CD4-positive, alpha-beta T cell (primary cell): ENCODE measurements at regions not wholly inside any gene's neighbourhood (a gene's known extent, or its start where the extent isn't known, plus 50 kb on each side); places are given as distances from the start of the nearest gene placed in this dataset.

ENCODE experiments used
- ATAC-seq: fragments of 200-7000 bp; cut with Tn5 transposase; one replicate; pipeline ENCODE4 v1.10.0; 2022; ENCODE audit warnings: mild to moderate bottlenecking; ENCODE audit not compliant: poor library complexity
- CTCF ChIA-PET: fragments of 350-600 bp; sonication (Branson Sonifier 250); formaldehyde crosslinking; loops from one replicate; lab custom pipeline; 2021; ENCODE audit warnings: antibody characterized with exemption, inconsistent platforms; lab: Charles Lee
- POLR2A ChIA-PET: fragments of 350-600 bp; sonication (Branson Sonifier 250); formaldehyde crosslinking; loops from one replicate; lab custom pipeline; 2021; ENCODE audit warnings: antibody characterized with exemption, inconsistent platforms; lab: Charles Lee
- DNase-seq, 14 experiments: peaks; one replicate each; pipeline ENCODE4 v3.0.0-alpha.2; 2013 to 2020; ENCODE audit warnings: mixed read lengths in 2 of 14
- H3K27ac ChIP-seq, 2 donors: one replicate each; pipeline versions ENCODE4 v1.5.1 to v1.7.0; 2013; ENCODE audit warnings: low read length in 2 of 2, low read depth in 1 of 2, mild to moderate bottlenecking in 1 of 2
- H3K27me3 ChIP-seq, 2 experiments: 1 replicate in 1 of 2; 2 replicates in 1 of 2; pipeline versions ENCODE4 v1.6.1 to v1.7.0; 2013; ENCODE audit warnings: low read length in 2 of 2, control low read depth in 1 of 2, mild to moderate bottlenecking in 1 of 2, moderate library complexity in 1 of 2; ENCODE audit not compliant: insufficient read depth in 2 of 2, control insufficient read depth in 1 of 2
- H3K36me3 ChIP-seq: one replicate; pipeline ENCODE4 v1.6.1; 2013; ENCODE audit warnings: low read length, control low read depth; ENCODE audit not compliant: insufficient read depth
- H3K4me1 ChIP-seq: one replicate; pipeline ENCODE4 v1.6.1; 2013; ENCODE audit warnings: low read length, control low read depth; ENCODE audit not compliant: insufficient read depth
- H3K4me3 ChIP-seq: one replicate; pipeline ENCODE4 v1.5.1; 2013; ENCODE audit warnings: mild to moderate bottlenecking, low read length, moderate library complexity
- H3K9me3 ChIP-seq, 2 experiments: 1 replicate in 1 of 2; 2 replicates in 1 of 2; pipeline versions ENCODE4 v1.6.1 to v1.7.0; 2013; ENCODE audit warnings: low read length in 2 of 2, mild to moderate bottlenecking in 2 of 2, control low read depth in 1 of 2, moderate library complexity in 1 of 2; ENCODE audit not compliant: control insufficient read depth in 1 of 2, insufficient read depth in 1 of 2
- H3K27ac Mint-ChIP-seq: one replicate; pipeline ENCODE4 v1.8.0; 2020; ENCODE audit warnings: mixed read lengths
- H3K27me3 Mint-ChIP-seq: one replicate; pipeline ENCODE4 v1.8.0; 2021; ENCODE audit warnings: mixed read lengths
- H3K36me3 Mint-ChIP-seq: one replicate; pipeline ENCODE4 v1.8.0; 2021; ENCODE audit warnings: low read depth, mixed read lengths
- H3K4me1 Mint-ChIP-seq: one replicate; pipeline ENCODE4 v1.8.0; 2021; ENCODE audit warnings: low read depth, mixed read lengths
- H3K4me3 Mint-ChIP-seq: one replicate; pipeline ENCODE4 v1.8.0; 2020; ENCODE audit warnings: mild to moderate bottlenecking, mixed read lengths
- H3K9me3 Mint-ChIP-seq: one replicate; pipeline ENCODE4 v1.8.0; 2020; ENCODE audit warnings: mixed read lengths
- intact Hi-C, 2 experiments: fragments of 100-400 bp; cut with DNase I in 1 of 2; cut with micrococcal nuclease in 1 of 2; formaldehyde crosslinking; loops; one replicate each; pipeline versions ENCODE4 v1.15.1 to v1.9.0; 2023 to 2025; cut with DNase I, micrococcal nuclease
- TF ChIP-seq, protein P1 (sequence below): fragments of 200-600 bp; IDR thresholded peaks from one replicate; pipeline ENCODE4 v1.8.0; 2022; ENCODE audit warnings: antibody characterized with exemption, mild to moderate bottlenecking

DNA sequence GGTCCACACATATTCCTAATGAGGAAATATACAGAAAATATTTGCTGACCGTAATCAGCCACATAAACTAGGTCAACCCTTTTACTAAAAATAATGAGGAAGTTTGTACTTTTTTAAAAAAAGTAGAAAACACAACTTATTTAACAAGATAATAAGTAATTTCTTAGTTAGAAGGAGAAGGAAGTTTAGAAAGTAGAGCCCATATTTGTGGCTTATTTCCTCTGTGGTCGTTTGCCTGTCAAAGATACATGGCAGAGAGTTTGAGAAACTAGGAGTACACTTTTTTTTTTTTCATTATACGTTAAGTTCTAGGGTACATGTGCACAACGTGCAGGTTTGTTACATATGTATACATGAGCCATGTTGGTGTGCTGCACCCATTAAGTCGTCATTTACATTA lies 1205.2 kb upstream of the MIR17HG start:
- intact Hi-C loops, result no loop called here
- Mint-ChIP-seq H3K36me3 (no peaks in the 10 kb centered on the region), H3K27me3 (no peaks in the 10 kb centered on the region), H3K9me3 (no peaks in the 10 kb centered on the region), H3K4me1 (no peaks in the 10 kb centered on the region), H3K27ac (no peak overlapping the region), H3K4me3 (no peak overlapping the region)
- Histone ChIP-seq H3K36me3 (no peaks in the 10 kb centered on the region), H3K4me3 (no peak overlapping the region), H3K4me1 (no peaks in the 10 kb centered on the region), H3K27me3 (no peaks in the 10 kb centered on the region), H3K9me3 (peaks cover 0 to 4% of the 10 kb centered on the region in 2 experiments), H3K27ac (no peak overlapping the region)
- ChIA-PET CTCF (no interaction called here), POLR2A (no interaction called here)
- no peak for ATAC-seq
- no peak for DNase-seq
- TF ChIP-seq, protein P1, sequence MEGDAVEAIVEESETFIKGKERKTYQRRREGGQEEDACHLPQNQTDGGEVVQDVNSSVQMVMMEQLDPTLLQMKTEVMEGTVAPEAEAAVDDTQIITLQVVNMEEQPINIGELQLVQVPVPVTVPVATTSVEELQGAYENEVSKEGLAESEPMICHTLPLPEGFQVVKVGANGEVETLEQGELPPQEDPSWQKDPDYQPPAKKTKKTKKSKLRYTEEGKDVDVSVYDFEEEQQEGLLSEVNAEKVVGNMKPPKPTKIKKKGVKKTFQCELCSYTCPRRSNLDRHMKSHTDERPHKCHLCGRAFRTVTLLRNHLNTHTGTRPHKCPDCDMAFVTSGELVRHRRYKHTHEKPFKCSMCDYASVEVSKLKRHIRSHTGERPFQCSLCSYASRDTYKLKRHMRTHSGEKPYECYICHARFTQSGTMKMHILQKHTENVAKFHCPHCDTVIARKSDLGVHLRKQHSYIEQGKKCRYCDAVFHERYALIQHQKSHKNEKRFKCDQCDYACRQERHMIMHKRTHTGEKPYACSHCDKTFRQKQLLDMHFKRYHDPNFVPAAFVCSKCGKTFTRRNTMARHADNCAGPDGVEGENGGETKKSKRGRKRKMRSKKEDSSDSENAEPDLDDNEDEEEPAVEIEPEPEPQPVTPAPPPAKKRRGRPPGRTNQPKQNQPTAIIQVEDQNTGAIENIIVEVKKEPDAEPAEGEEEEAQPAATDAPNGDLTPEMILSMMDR, result no peak

DNA sequence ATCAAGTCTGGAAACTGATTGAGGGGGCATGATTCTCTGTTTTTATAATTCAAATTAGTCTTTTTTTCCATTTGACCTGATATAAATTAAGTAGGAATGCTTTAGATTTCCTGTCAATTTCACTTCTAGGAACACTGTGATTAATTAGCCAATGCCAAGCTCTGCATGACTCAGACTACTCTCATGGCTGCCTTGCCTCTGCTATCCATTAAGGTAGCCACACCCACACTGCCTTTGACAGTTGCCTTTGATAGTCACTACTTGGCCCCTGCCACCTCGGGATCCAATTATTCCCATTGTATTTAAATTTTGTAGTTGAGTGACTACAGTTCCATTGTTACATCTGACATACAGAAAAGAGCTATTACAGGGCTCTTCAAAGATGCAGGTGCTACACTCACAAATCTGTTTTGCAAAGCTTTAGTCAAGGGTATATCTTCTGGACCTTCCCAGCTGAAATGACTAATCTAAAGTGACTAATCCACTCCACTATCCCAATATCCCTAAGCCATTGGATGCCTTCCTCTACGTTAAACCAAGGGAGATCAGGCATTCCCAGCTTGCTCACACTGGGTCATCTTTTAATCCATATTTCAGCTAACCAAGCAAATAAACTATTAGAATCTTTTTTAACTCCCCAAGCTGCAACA lies 1193.1 kb upstream of the MIR17HG start:
- Mint-ChIP-seq H3K4me1 (no peaks in the 10 kb centered on the region), H3K9me3 (peaks cover 13% of the 10 kb centered on the region), H3K4me3 (no peak overlapping the region), H3K36me3 (no peaks in the 10 kb centered on the region), H3K27ac (no peak overlapping the region), H3K27me3 (no peaks in the 10 kb centered on the region)
- TF ChIP-seq, protein P1, result no peak
- ATAC-seq (no peak), DNase-seq (no peak)
- Histone ChIP-seq H3K27me3 (no peaks in the 10 kb centered on the region), H3K4me3 (no peak overlapping the region), H3K27ac (no peak overlapping the region), H3K9me3 (peaks cover 0 to 6% of the 10 kb centered on the region in 2 experiments), H3K36me3 (no peaks in the 10 kb centered on the region), H3K4me1 (no peaks in the 10 kb centered on the region)
- intact Hi-C loops, result no loop called here
- POLR2A ChIA-PET, result no interaction called here
- CTCF ChIA-PET, result no interaction called here

DNA sequence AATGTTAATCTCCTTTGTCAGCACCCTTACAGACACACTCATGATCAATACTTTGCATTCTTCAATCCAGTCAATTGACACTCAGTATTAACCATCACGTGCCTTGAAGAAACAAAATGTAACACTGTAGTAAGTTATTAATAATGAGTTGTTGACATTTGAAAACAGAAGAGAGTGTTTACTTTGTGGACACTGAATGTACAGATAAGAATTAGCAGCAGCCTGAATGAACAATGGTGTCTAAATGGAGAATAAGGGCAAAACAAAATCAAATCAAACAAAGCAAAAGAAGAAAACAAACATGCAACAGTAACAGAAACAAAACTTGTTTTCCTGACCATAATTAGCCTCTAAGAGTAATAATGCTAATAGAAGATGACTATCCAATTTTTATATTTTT lies 1191.1 kb upstream of the MIR17HG start:
- Histone ChIP-seq H3K4me1 (no peaks in the 10 kb centered on the region), H3K4me3 (no peak overlapping the region), H3K27me3 (no peaks in the 10 kb centered on the region), H3K9me3 (peaks cover 0 to 6% of the 10 kb centered on the region in 2 experiments), H3K36me3 (no peaks in the 10 kb centered on the region), H3K27ac (no peak overlapping the region)
- Mint-ChIP-seq H3K4me3 (no peak overlapping the region), H3K9me3 (peaks cover 9% of the 10 kb centered on the region), H3K27ac (no peak overlapping the region), H3K4me1 (no peaks in the 10 kb centered on the region), H3K27me3 (no peaks in the 10 kb centered on the region), H3K36me3 (no peaks in the 10 kb centered on the region)
- TF ChIP-seq, protein P1, result no peak
- intact Hi-C loops, result no loop called here
- DNase-seq (no peak), ATAC-seq (no peak)
- CTCF ChIA-PET, result no interaction called here
- POLR2A ChIA-PET, result no interaction called here
